GM12892 (cell line): ENCODE measurements at regions not wholly inside any gene's neighbourhood (a gene's known extent, or its start where the extent isn't known, plus 50 kb on each side); places are given as distances from the start of the nearest gene placed in this dataset.

ENCODE experiments used
- POLR2A ChIP-seq: IDR thresholded peaks from 2 replicates; pipeline ENCODE4 v1.6.1; 2011; ENCODE audit warnings: low read depth, low read length, control low read depth
- POLR2AphosphoS5 ChIP-seq: IDR thresholded peaks from 2 replicates; pipeline ENCODE4 v1.6.1; 2011; ENCODE audit warnings: low read depth, low read length, control low read depth

DNA sequence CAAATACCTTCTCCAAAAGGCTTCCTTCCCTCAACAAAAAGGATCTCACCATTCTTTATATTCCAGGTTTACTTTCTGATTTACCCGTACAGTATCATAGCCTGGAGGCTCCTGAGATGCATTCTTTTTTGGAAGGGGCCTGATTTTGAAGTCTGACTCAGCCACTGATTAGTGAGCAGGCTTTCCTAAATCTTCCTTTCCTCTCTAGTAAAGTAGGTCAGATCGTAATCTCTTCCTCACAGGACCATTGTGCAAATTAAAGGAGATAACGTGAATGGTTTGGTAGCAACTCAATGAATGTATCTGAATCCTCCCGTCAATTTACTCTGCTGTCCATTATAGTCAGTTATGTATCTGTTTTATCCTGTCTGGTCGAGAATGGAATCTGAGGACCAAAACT is 227.7 kb upstream of the ANO5 start:
- no peak for TF ChIP-seq POLR2A
- no peak for TF ChIP-seq POLR2AphosphoS5
